Activated T-helper 17 cell treated with anti-CD3 and anti-CD28 coated beads, Interleukin-2, amount 50 U/mL, for 72 hours (primary cell): ENCODE measurements at regions not wholly inside any gene's neighbourhood (a gene's known extent, or its start where the extent isn't known, plus 50 kb on each side); places are given as distances from the start of the nearest gene placed in this dataset.
A peak's percentile ranks its signal among the peaks of the same experiment; 100 is the strongest.
"Not testable (repeated sequence)": the region's sequence is repeated elsewhere in the genome, so short reads cannot be mapped to it uniquely, and the experiment has no call there.

Experiments used
- ATAC-seq: fragments of 150-1000 bp; cut with Tn5 transposase; replicated peaks from 2 replicates; pipeline ENCODE4 v1.10.0; 2021; ENCODE audit warnings: mild to moderate bottlenecking, moderate library complexity
- H3K27ac Mint-ChIP-seq: one replicate; pipeline ENCODE4 v1.8.0; 2022; ENCODE audit warnings: mixed read lengths
- H3K27me3 Mint-ChIP-seq: one replicate; pipeline ENCODE4 v1.8.0; 2022; ENCODE audit warnings: mixed read lengths
- H3K36me3 Mint-ChIP-seq: one replicate; pipeline ENCODE4 v1.8.0; 2022; ENCODE audit warnings: low read depth, mild to moderate bottlenecking, mixed read lengths
- H3K4me1 Mint-ChIP-seq: one replicate; pipeline ENCODE4 v1.8.0; 2022; ENCODE audit warnings: mixed read lengths
- H3K4me3 Mint-ChIP-seq: one replicate; pipeline ENCODE4 v1.8.0; 2022; ENCODE audit warnings: mild to moderate bottlenecking, mixed read lengths
- H3K9me3 Mint-ChIP-seq: one replicate; pipeline ENCODE4 v1.8.0; 2022; ENCODE audit warnings: mixed read lengths

DNA sequence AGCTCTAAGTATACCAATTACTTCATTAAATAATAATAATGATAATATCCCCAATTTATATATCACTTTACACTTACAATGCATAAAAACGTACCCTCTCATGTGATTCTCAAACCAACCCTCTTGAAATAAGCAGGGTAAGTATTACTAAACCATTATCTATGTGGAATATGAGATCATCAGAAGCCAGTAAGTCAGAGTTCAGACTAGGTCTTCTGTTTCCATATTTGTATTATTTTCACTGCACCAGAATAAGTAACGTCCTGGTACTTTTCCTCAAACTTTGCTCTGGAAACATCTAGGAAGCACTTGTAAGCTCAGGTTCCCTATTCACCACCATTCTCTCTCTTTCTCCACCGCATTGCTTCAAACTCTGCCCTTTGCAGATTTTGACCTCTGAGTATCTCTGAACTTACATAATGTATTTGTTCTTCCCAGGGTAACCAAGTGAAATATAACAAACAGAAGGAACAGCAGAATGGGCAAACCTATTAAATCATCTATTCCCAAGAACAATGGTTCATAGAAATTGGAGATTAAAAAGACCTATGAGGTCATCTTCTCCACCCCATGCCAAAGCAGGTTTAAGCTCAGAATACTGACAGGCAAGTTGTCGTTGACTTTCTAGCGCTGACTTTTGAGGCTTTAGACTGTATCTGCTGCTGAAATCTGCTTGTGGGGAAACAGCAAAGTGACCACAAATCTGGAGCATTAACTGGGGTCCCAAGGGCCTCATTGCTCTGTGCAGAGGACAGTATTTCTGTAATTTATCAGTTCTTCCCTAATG is 161.3 kb upstream of the FAR2 start:
- Mint-ChIP-seq H3K36me3 (no peaks in the 10 kb centered on the region), H3K27me3 (peaks cover 13% of the 10 kb centered on the region), H3K4me1 (no peaks in the 10 kb centered on the region), H3K4me3 (no peak overlapping the region), H3K27ac (no peak overlapping the region), H3K9me3 (no peaks in the 10 kb centered on the region)
- no peak for ATAC-seq

DNA sequence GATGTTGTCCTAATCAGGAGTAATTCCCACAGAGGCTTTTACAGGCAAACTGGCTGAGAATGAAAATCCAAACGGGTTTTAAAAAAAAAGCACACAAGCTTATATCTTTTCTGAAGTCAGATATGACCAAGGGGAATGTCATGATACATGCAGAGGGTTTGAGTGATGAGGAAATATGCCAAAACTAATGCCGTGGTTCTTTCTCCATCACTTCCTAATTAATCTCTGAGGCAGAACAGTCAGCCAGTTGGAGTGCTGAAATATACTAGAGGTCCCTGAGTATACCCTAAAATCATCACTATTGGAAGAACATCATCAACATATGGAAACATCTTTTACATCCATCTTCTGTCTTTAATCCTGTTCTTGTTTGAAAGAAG is 160.8 kb upstream of the FAR2 start:
- Mint-ChIP-seq H3K27me3 (peaks cover 13% of the 10 kb centered on the region), H3K36me3 (no peaks in the 10 kb centered on the region), H3K9me3 (no peaks in the 10 kb centered on the region), H3K27ac (no peak overlapping the region), H3K4me1 (no peaks in the 10 kb centered on the region), H3K4me3 (no peak overlapping the region)
- no peak for ATAC-seq

DNA sequence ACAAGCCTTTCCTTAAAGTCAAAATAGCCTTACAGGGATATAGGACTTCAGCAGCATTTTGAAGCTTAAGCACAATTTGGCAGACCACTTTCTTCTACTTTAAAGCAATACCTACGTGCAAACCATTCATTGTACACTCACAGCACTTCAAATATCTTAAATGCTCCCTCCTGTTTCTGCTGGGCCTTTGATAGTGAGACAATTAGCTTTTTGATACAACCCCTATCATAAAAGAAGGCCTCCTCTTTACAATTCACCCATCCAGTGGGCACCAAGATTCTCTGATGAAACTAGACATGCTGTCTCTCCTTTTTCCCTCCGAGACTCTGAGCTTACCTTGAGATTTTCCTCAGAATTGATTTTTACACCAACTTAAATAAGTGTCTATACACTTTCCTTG is 157.5 kb upstream of the FAR2 start:
- ATAC-seq, result no peak
- no peak overlapping the region for H3K27ac Mint-ChIP-seq
- H3K4me3 Mint-ChIP-seq, result no peak overlapping the region
- no peaks in the 10 kb centered on the region for H3K4me1 Mint-ChIP-seq
- H3K9me3 Mint-ChIP-seq, result no peaks in the 10 kb centered on the region
- H3K27me3 Mint-ChIP-seq, result peaks cover 13% of the 10 kb centered on the region
- no peaks in the 10 kb centered on the region for H3K36me3 Mint-ChIP-seq

DNA sequence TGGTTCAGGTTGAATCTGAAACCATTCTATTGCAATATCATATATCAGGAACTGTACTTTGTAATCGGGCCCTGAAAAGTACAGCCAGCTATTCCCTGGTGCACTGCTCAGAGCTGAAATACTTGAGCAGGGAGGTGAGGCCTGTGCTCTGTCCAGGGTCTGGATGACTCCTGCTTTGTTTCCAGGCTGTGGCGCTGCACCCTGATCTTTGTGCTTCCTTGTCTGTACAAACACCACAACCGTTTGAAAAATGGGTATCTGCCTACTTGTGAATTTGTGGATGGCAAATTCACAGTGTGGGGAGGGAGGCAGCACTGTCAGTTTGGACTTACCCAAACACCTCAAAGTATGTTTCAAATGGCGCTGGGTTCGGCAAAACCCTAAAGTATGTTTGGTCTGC is 155.4 kb upstream of the FAR2 start:
- Mint-ChIP-seq H3K9me3 (no peaks in the 10 kb centered on the region), H3K36me3 (no peaks in the 10 kb centered on the region), H3K4me3 (no peak overlapping the region), H3K27ac (no peak overlapping the region), H3K4me1 (no peaks in the 10 kb centered on the region), H3K27me3 (peaks cover 7% of the 10 kb centered on the region)
- ATAC-seq, result no peak

DNA sequence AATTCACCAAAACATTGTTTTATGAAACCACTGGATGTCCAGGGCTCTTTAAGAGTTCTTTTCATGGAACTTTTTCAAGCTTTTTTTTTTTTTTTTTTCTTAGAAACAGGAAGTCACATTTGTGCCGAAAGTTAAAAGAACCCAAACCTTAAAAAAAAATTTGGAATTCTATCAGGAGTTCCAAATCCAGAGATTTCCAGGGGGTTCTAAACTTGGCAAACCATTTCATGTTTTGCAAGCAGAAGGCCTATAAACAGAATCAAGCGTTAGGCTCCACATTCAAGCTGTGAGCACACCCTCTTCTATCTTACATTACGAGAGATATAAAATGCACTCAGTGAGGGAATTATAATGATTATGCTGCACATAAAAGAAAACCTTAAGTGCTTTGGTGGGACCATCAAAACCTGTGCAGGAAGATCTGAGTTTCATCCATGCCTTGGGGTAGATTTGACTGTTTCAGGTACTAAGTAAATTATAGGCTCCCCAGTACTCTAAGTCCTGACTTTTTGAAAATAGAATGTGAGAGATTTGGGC is 154.8 kb upstream of the FAR2 start:
- ATAC-seq, result no peak
- Mint-ChIP-seq H3K36me3 (no peaks in the 10 kb centered on the region), H3K9me3 (no peaks in the 10 kb centered on the region), H3K27me3 (peaks cover 4% of the 10 kb centered on the region), H3K4me1 (no peaks in the 10 kb centered on the region), H3K27ac (no peak overlapping the region), H3K4me3 (no peak overlapping the region)

DNA sequence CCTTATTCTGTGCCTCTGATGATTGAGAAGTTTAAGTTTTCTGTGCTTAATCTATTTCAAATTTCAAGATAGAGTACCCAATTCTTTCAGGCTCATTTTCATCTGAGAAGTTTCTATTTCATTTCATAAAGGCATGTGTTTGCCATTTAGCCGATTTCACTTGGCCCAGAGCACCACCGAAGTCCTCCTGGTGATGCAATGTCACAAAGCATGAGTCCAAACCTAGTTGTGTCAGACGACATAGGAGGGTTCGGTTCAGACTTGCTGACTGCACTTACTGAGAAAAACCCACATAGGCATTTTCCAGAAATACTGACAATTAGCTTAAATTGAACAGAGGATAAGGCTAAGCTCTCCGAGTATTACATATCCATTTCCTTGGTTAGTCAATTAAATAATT is 152.4 kb upstream of the FAR2 start:
- no peak overlapping the region for H3K27ac Mint-ChIP-seq
- peaks cover 9% of the 10 kb centered on the region for H3K27me3 Mint-ChIP-seq
- H3K4me1 Mint-ChIP-seq, result no peaks in the 10 kb centered on the region
- no peak overlapping the region for H3K4me3 Mint-ChIP-seq
- no peaks in the 10 kb centered on the region for H3K36me3 Mint-ChIP-seq
- no peak for ATAC-seq
- H3K9me3 Mint-ChIP-seq, result no peaks in the 10 kb centered on the region

DNA sequence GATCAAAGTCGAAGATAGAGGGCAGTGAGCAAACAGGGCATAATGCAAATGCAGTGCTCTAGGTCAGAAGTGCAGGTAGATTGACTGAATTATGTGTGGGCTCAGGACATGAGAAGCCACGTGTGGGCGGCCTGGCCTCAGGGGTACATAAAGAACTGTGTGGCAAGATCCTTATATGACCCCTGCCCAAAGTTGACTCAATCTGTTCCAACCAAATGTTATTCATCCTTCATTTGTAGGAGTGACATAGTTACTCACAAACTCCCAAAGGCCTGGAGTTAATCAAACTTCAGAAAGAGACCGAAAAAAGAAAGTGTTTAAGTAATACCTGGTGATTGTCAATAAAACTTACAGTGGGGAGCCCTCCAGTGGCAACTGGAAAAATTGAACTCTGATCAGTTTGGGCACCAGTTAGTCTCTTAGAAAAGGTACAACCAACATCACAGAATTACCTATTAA is 150.4 kb upstream of the FAR2 start:
- H3K27ac Mint-ChIP-seq, result no peak overlapping the region
- H3K27me3 Mint-ChIP-seq, result peaks cover 15% of the 10 kb centered on the region
- no peaks in the 10 kb centered on the region for H3K9me3 Mint-ChIP-seq
- no peaks in the 10 kb centered on the region for H3K4me1 Mint-ChIP-seq
- H3K36me3 Mint-ChIP-seq, result no peaks in the 10 kb centered on the region
- H3K4me3 Mint-ChIP-seq, result no peak overlapping the region
- ATAC-seq, result peak; percentile 45

DNA sequence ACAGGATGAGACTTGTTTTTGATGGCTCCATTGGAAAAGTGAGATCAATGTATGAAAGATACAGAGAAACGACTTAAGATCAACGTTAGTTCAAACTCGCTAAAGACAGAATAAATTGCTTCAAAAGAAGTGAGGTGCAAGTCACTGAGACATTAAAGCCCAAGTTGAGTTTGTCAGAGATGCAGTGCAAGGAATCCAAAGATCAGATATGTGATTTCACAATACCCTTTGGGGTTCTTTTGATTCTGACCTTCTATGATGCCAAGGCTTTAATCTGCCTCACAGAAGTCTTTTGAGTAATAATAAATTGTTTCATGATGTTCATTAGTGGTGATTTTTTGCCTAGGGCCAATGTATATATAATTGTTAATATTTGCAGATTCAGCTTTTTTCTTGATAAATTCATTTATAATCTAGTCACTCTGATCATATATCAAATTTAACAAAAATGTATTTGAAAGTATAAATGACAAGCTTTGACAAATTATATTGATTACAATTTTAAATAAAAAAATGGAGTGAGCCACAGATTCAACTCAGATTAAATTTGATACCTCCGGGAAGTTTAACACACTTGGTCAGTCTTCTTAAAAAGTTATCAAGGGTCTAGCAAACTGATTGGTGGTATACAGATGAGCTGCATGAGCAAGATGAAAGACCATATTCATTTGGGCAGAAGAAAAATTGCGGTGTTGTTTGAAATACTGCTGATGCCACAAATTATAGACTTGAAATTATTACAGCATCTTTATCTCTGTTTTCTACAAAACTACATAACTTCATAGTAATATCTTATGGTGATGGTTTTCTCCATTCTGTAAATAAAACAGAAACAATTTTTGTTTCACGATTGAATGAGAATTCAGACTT is 144.8 kb upstream of the FAR2 start:
- no peak overlapping the region for H3K4me3 Mint-ChIP-seq
- H3K27me3 Mint-ChIP-seq, result peaks cover 18% of the 10 kb centered on the region
- H3K36me3 Mint-ChIP-seq, result no peaks in the 10 kb centered on the region
- H3K27ac Mint-ChIP-seq, result no peak overlapping the region
- H3K4me1 Mint-ChIP-seq, result no peaks in the 10 kb centered on the region
- no peak for ATAC-seq
- no peaks in the 10 kb centered on the region for H3K9me3 Mint-ChIP-seq

DNA sequence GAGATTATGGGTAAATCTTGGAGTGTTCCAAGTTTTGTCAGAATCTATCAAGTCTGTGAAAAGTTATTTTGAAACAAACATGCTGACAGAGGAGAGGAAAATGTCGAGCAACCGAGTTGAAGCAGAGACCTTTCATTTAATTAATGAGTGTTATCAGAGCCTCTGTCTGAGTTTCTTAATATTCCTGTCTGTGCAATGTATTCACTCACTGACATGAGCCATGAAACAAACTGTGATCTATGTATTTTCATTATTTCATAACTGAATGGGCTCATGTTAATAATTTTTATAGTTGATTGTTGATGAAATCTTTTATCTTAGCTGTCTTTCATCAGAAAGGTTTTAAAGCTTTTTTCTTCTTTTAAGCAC is 144.2 kb upstream of the FAR2 start:
- H3K36me3 Mint-ChIP-seq, result no peaks in the 10 kb centered on the region
- no peak overlapping the region for H3K27ac Mint-ChIP-seq
- no peak overlapping the region for H3K4me3 Mint-ChIP-seq
- H3K9me3 Mint-ChIP-seq, result no peaks in the 10 kb centered on the region
- H3K27me3 Mint-ChIP-seq, result peaks cover 16% of the 10 kb centered on the region
- no peak for ATAC-seq
- no peaks in the 10 kb centered on the region for H3K4me1 Mint-ChIP-seq

DNA sequence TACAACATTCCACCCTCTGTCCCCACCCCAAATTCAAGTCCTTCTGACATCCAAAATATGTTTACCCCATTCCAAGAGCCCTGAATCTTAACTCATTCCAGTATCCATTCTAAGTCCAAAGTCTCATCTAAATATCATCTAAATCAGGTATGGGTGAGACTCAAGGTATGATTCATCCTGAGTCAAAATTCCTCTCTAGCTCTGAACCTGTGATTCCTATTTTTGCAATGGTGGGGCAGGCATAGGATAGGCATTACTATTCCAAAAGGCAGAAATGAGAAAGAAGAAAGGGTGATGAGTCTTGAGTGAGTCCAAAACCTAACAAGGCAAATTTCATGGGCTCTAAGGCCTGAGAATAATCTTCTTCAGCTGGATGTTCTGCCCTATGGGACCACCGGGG is 140.3 kb upstream of the FAR2 start:
- H3K27ac Mint-ChIP-seq, result no peak overlapping the region
- no peak for ATAC-seq
- H3K4me1 Mint-ChIP-seq, result no peaks in the 10 kb centered on the region
- H3K9me3 Mint-ChIP-seq, result no peaks in the 10 kb centered on the region
- H3K4me3 Mint-ChIP-seq, result no peak overlapping the region
- H3K36me3 Mint-ChIP-seq, result no peaks in the 10 kb centered on the region
- H3K27me3 Mint-ChIP-seq, result peaks cover 3% of the 10 kb centered on the region

DNA sequence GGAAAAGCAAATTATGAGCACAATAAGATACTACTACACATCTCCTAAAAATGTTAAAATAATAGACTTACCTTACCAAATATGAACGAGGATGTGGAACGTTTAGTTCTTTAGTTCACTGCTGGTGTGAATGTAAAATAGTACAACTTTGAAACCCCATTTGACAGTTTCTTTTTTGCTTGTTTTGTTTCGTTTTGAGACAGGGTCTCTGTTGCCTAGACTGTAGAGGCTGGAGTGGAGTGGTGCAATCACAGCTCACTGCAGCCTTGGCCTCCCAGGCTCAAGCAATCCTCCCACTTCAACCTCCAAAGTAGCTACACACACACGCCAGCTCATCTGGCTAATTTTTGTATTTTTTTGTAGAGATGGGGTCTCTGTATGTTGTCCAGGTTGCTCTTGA is 136.4 kb upstream of the FAR2 start:
- H3K27ac Mint-ChIP-seq, result no peak overlapping the region
- no peaks in the 10 kb centered on the region for H3K9me3 Mint-ChIP-seq
- ATAC-seq, result peak; percentile 19
- H3K4me3 Mint-ChIP-seq, result no peak overlapping the region
- H3K27me3 Mint-ChIP-seq, result no peaks in the 10 kb centered on the region
- no peaks in the 10 kb centered on the region for H3K4me1 Mint-ChIP-seq
- no peaks in the 10 kb centered on the region for H3K36me3 Mint-ChIP-seq

DNA sequence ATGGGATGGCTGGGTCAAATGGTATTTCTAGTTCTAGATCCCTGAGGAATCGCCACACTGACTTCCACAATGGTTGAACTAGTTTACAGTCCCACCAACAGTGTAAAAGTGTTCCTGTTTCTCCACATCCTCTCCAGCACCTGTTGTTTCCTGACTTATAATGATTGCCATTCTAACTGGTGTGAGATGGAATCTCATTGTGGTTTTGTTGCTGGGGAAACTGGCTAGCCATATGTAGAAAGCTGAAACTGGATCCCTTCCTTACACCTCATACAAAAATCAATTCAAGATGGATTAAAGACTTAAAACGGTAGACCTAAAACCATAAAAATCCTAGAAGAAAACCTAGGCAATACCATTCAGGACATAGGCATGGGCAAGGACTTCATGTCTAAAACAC is 131.5 kb upstream of the FAR2 start:
- peaks cover 11% of the 10 kb centered on the region for H3K27me3 Mint-ChIP-seq
- H3K9me3 Mint-ChIP-seq, H3K27ac Mint-ChIP-seq, H3K4me3 Mint-ChIP-seq, ATAC-seq, H3K4me1 Mint-ChIP-seq, H3K36me3 Mint-ChIP-seq: not testable (repeated sequence)

DNA sequence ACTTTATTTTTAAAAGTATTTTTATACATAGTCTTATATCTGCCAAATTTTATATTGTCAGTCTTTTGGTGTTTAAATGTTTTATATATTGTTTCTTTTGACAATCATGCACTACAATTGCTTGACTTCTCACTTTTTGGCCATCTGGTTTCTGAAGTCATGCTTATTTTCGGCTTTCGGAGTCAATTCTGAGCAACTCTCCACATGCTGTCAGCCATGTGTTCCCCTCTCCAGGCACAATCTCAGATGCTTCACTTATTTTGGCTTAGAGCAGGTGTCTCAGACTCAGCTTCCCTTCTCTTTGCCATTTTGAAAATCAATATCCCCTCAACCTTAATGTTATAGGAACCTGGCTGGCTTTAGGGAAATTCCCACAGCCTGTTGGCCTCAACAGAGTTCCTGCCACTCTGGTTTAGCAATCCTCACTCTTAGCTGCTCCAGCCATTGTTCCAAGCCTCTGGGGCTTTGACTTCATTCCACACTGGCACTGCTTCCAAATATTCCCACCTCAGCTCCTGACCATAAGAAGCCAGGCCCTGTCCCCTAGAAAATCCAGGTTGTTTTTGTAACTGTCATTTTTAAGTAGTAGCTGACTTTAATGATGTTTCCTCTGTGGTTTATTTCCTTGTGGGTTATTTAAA is 125.5 kb upstream of the FAR2 start:
- no peak for ATAC-seq
- Mint-ChIP-seq H3K36me3 (no peaks in the 10 kb centered on the region), H3K9me3 (no peaks in the 10 kb centered on the region), H3K4me3 (no peak overlapping the region), H3K27me3 (peaks cover 12% of the 10 kb centered on the region), H3K4me1 (no peaks in the 10 kb centered on the region), H3K27ac (no peak overlapping the region)

DNA sequence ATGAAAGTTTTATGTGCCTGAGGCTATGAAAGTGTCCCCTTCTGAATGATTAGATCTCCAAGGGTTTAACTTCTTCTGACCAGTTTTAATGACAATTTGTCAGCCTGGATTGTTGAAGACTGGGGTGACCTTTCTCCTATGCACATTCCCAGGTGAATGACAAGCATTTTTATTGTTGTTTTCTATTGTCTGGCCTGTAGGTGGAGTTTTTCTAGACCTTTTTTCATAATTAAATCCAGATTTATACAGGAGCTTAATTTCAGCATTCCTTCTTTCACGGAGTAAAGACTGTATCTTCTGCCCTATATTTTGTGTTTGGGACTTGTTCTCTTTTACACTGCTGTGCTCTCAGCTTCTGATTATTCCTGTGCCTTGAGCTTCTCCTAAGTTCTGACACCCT is 125.0 kb upstream of the FAR2 start:
- Mint-ChIP-seq H3K27ac (no peak overlapping the region), H3K36me3 (no peaks in the 10 kb centered on the region), H3K9me3 (no peaks in the 10 kb centered on the region), H3K27me3 (peaks cover 17% of the 10 kb centered on the region), H3K4me3 (no peak overlapping the region), H3K4me1 (no peaks in the 10 kb centered on the region)
- ATAC-seq, result no peak

DNA sequence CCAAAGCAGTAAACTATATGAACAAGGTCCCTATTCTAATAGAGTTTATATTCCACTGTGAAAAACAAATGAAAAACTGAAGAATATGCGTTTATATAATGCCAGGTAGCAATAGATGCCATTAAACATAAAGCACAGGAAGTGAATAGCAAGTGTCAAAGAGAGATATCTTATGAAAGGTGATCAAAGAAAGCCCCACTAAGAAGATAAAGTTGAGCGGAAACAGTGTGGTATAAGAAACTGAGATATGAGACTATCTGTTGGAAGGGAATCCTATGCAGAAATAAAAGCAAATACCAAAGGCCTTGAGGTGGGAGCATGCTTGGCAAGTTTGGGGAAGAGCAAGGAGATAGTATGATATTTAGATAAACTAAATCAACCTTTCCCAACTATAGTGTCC is 123.1 kb upstream of the FAR2 start:
- H3K4me3 Mint-ChIP-seq, result no peak overlapping the region
- no peak overlapping the region for H3K27ac Mint-ChIP-seq
- peaks cover 16% of the 10 kb centered on the region for H3K27me3 Mint-ChIP-seq
- H3K9me3 Mint-ChIP-seq, result no peaks in the 10 kb centered on the region
- no peaks in the 10 kb centered on the region for H3K4me1 Mint-ChIP-seq
- ATAC-seq, result no peak
- no peaks in the 10 kb centered on the region for H3K36me3 Mint-ChIP-seq
